HuH-7 (cell line): ENCODE measurements at regions not wholly inside any gene's neighbourhood (a gene's known extent, or its start where the extent isn't known, plus 50 kb on each side); places are given as distances from the start of the nearest gene placed in this dataset.

ENCODE experiments used
- DNase-seq: peaks from one replicate; pipeline ENCODE4 v3.0.0; 2011; ENCODE audit warnings: low spot score

GRCh38 chr20:21956591-21956990 is 251.1 kb downstream of the PAX1 start:
- no peak for DNase-seq

- DNase-seq: no peak
These were observed 241.9 kb downstream of the PAX1 start for GRCh38 chr20:21947406-21947805.

GRCh38 chr20:21944227-21944626 is 238.8 kb downstream of the PAX1 start:
- no peak for DNase-seq

GRCh38 chr20:21941941-21942805 is 236.7 kb downstream of the PAX1 start:
- no peak for DNase-seq

GRCh38 chr20:21936720-21937380 is 231.4 kb downstream of the PAX1 start:
- DNase-seq: no peak

- no peak for DNase-seq
These were observed 230.8 kb downstream of the PAX1 start for GRCh38 chr20:21936261-21936660.

- no peak for DNase-seq
These were observed 228.1 kb downstream of the PAX1 start for GRCh38 chr20:21933526-21933925.

GRCh38 chr20:21921251-21921650 is 215.8 kb downstream of the PAX1 start:
- DNase-seq: no peak

- no peak for DNase-seq
These were observed 214.7 kb downstream of the PAX1 start for GRCh38 chr20:21920211-21920610.

GRCh38 chr20:21918398-21918797 is 212.9 kb downstream of the PAX1 start:
- DNase-seq: no peak

GRCh38 chr20:21902391-21902790 is 196.9 kb downstream of the PAX1 start:
- no peak for DNase-seq

GRCh38 chr20:21901470-21902275 is 196.2 kb downstream of the PAX1 start:
- DNase-seq: no peak

GRCh38 chr20:21900431-21900830 is 195.0 kb downstream of the PAX1 start:
- DNase-seq: no peak

GRCh38 chr20:21874921-21875320 is 169.5 kb downstream of the PAX1 start:
- DNase-seq: no peak

- no peak for DNase-seq
These were observed 168.7 kb downstream of the PAX1 start for GRCh38 chr20:21874127-21874526.

GRCh38 chr20:21873291-21873690 is 167.8 kb downstream of the PAX1 start:
- DNase-seq: no peak

GRCh38 chr20:21867811-21868210 is 162.3 kb downstream of the PAX1 start:
- DNase-seq: no peak

GRCh38 chr20:21867353-21867752 is 161.9 kb downstream of the PAX1 start:
- no peak for DNase-seq

GRCh38 chr20:21862956-21863355 is 157.5 kb downstream of the PAX1 start:
- DNase-seq: no peak

- DNase-seq: no peak
These were observed 156.9 kb downstream of the PAX1 start for GRCh38 chr20:21862259-21862946.

GRCh38 chr20:21840991-21841390 is 135.5 kb downstream of the PAX1 start:
- no peak for DNase-seq

GRCh38 chr20:21839982-21840381 is 134.5 kb downstream of the PAX1 start:
- DNase-seq: no peak
